ENCODE measurements at regions not wholly inside any gene's neighbourhood (a gene's known extent, or its start where the extent isn't known, plus 50 kb on each side); places are given as distances from the start of the nearest gene placed in this dataset.

GRCh38 chr1:99361406-99361805, 97.1 kb downstream of the PLPPR4 start:
- no peak for TF ChIP-seq CTCF (IDR thresholded peaks at IDR 0.05)

- TF ChIP-seq CTCF (IDR thresholded peaks at IDR 0.05): no peak
These were observed 99.2 kb downstream of the PLPPR4 start for GRCh38 chr1:99363531-99363930.

GRCh38 chr1:99365141-99365540, 100.8 kb downstream of the PLPPR4 start:
- TF ChIP-seq CTCF (IDR thresholded peaks at IDR 0.05): no peak

- no peak for TF ChIP-seq CTCF (IDR thresholded peaks at IDR 0.05)
These were observed 101.3 kb downstream of the PLPPR4 start for GRCh38 chr1:99365545-99365944.

GRCh38 chr1:99369154-99369553, 104.9 kb downstream of the PLPPR4 start:
- no peak for TF ChIP-seq CTCF (IDR thresholded peaks at IDR 0.05)

GRCh38 chr1:99370476-99370875, 106.2 kb downstream of the PLPPR4 start:
- TF ChIP-seq CTCF (IDR thresholded peaks at IDR 0.05): no peak

- TF ChIP-seq CTCF (IDR thresholded peaks at IDR 0.05): no peak
These were observed 107.1 kb downstream of the PLPPR4 start for GRCh38 chr1:99371413-99371812.

- TF ChIP-seq CTCF (IDR thresholded peaks at IDR 0.05): no peak
These were observed 109.8 kb downstream of the PLPPR4 start for GRCh38 chr1:99374109-99374508.
